ENCODE measurements at regions not wholly inside any gene's neighbourhood (a gene's known extent, or its start where the extent isn't known, plus 50 kb on each side); places are given as distances from the start of the nearest gene placed in this dataset.

GRCh38 chr16:22979038-22979437 lies 165.1 kb downstream of the HS3ST2 start:
- H3K4me3 Mint-ChIP-seq = no peak overlapping the region
- ChIA-PET CTCF (ENCODE audit: partially characterized antibody) (no interaction called here), POLR2A (ENCODE audit: partially characterized antibody) (no interaction called here)
- H3K27me3 Mint-ChIP-seq = peaks cover 10 to 20% of the 10 kb centered on the region in 2 donors
- H3K4me1 ChIP-seq (ENCODE audit: insufficient read depth, low read length) = no peaks in the 10 kb centered on the region
- no peak for DNase-seq
- intact Hi-C loops (cut with micrococcal nuclease) = no loop called here
- no peak overlapping the region for H3K27ac ChIP-seq (ENCODE audit: low read depth, low read length)
- peaks cover 0 to 26% (median 21%) of the 10 kb centered on the region in 8 donors for H3K9me3 Mint-ChIP-seq
- peaks cover 0 to 3% of the 10 kb centered on the region in 2 donors for H3K9me3 ChIP-seq (ENCODE audit: control insufficient read depth in 1 of 2, low read length in 2 of 2)
- no peak overlapping the region for H3K4me3 ChIP-seq (ENCODE audit: low read length in 2 of 2)
- H3K27me3 ChIP-seq (ENCODE audit: insufficient read depth, low read length) = no peaks in the 10 kb centered on the region
- no peak overlapping the region for H3K27ac Mint-ChIP-seq
- peaks cover 0 to 2% of the 10 kb centered on the region in 2 donors for H3K36me3 Mint-ChIP-seq
- H3K4me1 Mint-ChIP-seq = no peaks in the 10 kb centered on the region
- no peaks in the 10 kb centered on the region for H3K36me3 ChIP-seq (ENCODE audit: insufficient read depth, low read length)

- ChIA-PET POLR2A (ENCODE audit: partially characterized antibody) (no interaction called here), CTCF (ENCODE audit: partially characterized antibody) (no interaction called here)
- Histone ChIP-seq H3K4me3 (ENCODE audit: low read length in 2 of 2) (no peak overlapping the region), H3K9me3 (ENCODE audit: control insufficient read depth in 1 of 2, low read length in 2 of 2) (no peaks in the 10 kb centered on the region), H3K27me3 (ENCODE audit: insufficient read depth, low read length) (no peaks in the 10 kb centered on the region), H3K4me1 (ENCODE audit: insufficient read depth, low read length) (no peaks in the 10 kb centered on the region), H3K27ac (ENCODE audit: low read depth, low read length) (no peak overlapping the region), H3K36me3 (ENCODE audit: insufficient read depth, low read length) (no peaks in the 10 kb centered on the region)
- no peaks in the 10 kb centered on the region for H3K4me1 Mint-ChIP-seq
- peaks cover 17 to 24% of the 10 kb centered on the region in 2 donors for H3K27me3 Mint-ChIP-seq
- H3K36me3 Mint-ChIP-seq = no peaks in the 10 kb centered on the region
- intact Hi-C loops (cut with micrococcal nuclease) = no loop called here
- no peak overlapping the region for H3K27ac Mint-ChIP-seq
- H3K4me3 Mint-ChIP-seq = no peak overlapping the region
- peaks cover 0 to 11% (median 7%) of the 10 kb centered on the region in 8 donors for H3K9me3 Mint-ChIP-seq
- no peak for DNase-seq
These were observed 163.3 kb downstream of the HS3ST2 start for GRCh38 chr16:22977294-22977697.

- ChIA-PET POLR2A (ENCODE audit: partially characterized antibody) (no interaction called here), CTCF (ENCODE audit: partially characterized antibody) (no interaction called here)
- no peaks in the 10 kb centered on the region for H3K4me1 Mint-ChIP-seq
- no peak overlapping the region for H3K27ac Mint-ChIP-seq
- H3K4me3 Mint-ChIP-seq = no peak overlapping the region
- no peaks in the 10 kb centered on the region for H3K9me3 Mint-ChIP-seq
- no peak for DNase-seq
- H3K36me3 Mint-ChIP-seq = no peaks in the 10 kb centered on the region
- Histone ChIP-seq H3K27me3 (ENCODE audit: insufficient read depth, low read length) (no peaks in the 10 kb centered on the region), H3K9me3 (ENCODE audit: control insufficient read depth in 1 of 2, low read length in 2 of 2) (no peaks in the 10 kb centered on the region), H3K4me1 (ENCODE audit: insufficient read depth, low read length) (no peaks in the 10 kb centered on the region), H3K27ac (ENCODE audit: low read depth, low read length) (no peak overlapping the region), H3K36me3 (ENCODE audit: insufficient read depth, low read length) (no peaks in the 10 kb centered on the region), H3K4me3 (ENCODE audit: low read length in 2 of 2) (no peak overlapping the region)
- H3K27me3 Mint-ChIP-seq = peaks cover 19 to 30% of the 10 kb centered on the region in 2 donors
- intact Hi-C loops (cut with micrococcal nuclease) = no loop called here
These were observed 159.6 kb downstream of the HS3ST2 start for GRCh38 chr16:22973522-22973921.

- POLR2A ChIA-PET (ENCODE audit: partially characterized antibody) = no interaction called here
- CTCF ChIA-PET (ENCODE audit: partially characterized antibody) = no interaction called here
- Histone ChIP-seq H3K9me3 (ENCODE audit: control insufficient read depth in 1 of 2, low read length in 2 of 2) (no peaks in the 10 kb centered on the region), H3K27ac (ENCODE audit: low read depth, low read length) (no peak overlapping the region), H3K4me3 (ENCODE audit: low read length in 2 of 2) (no peak overlapping the region), H3K27me3 (ENCODE audit: insufficient read depth, low read length) (no peaks in the 10 kb centered on the region), H3K36me3 (ENCODE audit: insufficient read depth, low read length) (no peaks in the 10 kb centered on the region), H3K4me1 (ENCODE audit: insufficient read depth, low read length) (no peaks in the 10 kb centered on the region)
- H3K36me3 Mint-ChIP-seq = no peaks in the 10 kb centered on the region
- no peak overlapping the region for H3K4me3 Mint-ChIP-seq
- intact Hi-C loops (cut with micrococcal nuclease) = no loop called here
- H3K27me3 Mint-ChIP-seq = peaks cover 20 to 26% of the 10 kb centered on the region in 2 donors
- DNase-seq = no peak
- H3K9me3 Mint-ChIP-seq = peaks cover 0 to 3% (median 0%) of the 10 kb centered on the region in 8 donors
- no peak overlapping the region for H3K27ac Mint-ChIP-seq
- no peaks in the 10 kb centered on the region for H3K4me1 Mint-ChIP-seq
These were observed 157.5 kb downstream of the HS3ST2 start for GRCh38 chr16:22971346-22971924.

- Mint-ChIP-seq H3K4me3 (no peak overlapping the region), H3K27ac (no peak overlapping the region), H3K9me3 (peaks cover 0 to 3% (median 0%) of the 10 kb centered on the region in 8 donors), H3K4me1 (no peaks in the 10 kb centered on the region), H3K36me3 (no peaks in the 10 kb centered on the region), H3K27me3 (peaks cover 18 to 30% of the 10 kb centered on the region in 2 donors)
- Histone ChIP-seq H3K4me3 (ENCODE audit: low read length in 2 of 2) (no peak overlapping the region), H3K27me3 (ENCODE audit: insufficient read depth, low read length) (no peaks in the 10 kb centered on the region), H3K36me3 (ENCODE audit: insufficient read depth, low read length) (no peaks in the 10 kb centered on the region), H3K27ac (ENCODE audit: low read depth, low read length) (no peak overlapping the region), H3K9me3 (ENCODE audit: control insufficient read depth in 1 of 2, low read length in 2 of 2) (no peaks in the 10 kb centered on the region), H3K4me1 (ENCODE audit: insufficient read depth, low read length) (no peaks in the 10 kb centered on the region)
- ChIA-PET CTCF (ENCODE audit: partially characterized antibody) (no interaction called here), POLR2A (ENCODE audit: partially characterized antibody) (no interaction called here)
- intact Hi-C loops (cut with micrococcal nuclease) = no loop called here
- no peak for DNase-seq
These were observed 156.4 kb downstream of the HS3ST2 start for GRCh38 chr16:22970209-22970865.

- Histone ChIP-seq H3K9me3 (ENCODE audit: control insufficient read depth in 1 of 2, low read length in 2 of 2) (no peaks in the 10 kb centered on the region), H3K27me3 (ENCODE audit: insufficient read depth, low read length) (no peaks in the 10 kb centered on the region), H3K4me3 (ENCODE audit: low read length in 2 of 2) (no peak overlapping the region), H3K27ac (ENCODE audit: low read depth, low read length) (no peak overlapping the region), H3K4me1 (ENCODE audit: insufficient read depth, low read length) (no peaks in the 10 kb centered on the region), H3K36me3 (ENCODE audit: insufficient read depth, low read length) (no peaks in the 10 kb centered on the region)
- POLR2A ChIA-PET (ENCODE audit: partially characterized antibody) = no interaction called here
- Mint-ChIP-seq H3K4me3 (no peak overlapping the region), H3K4me1 (no peaks in the 10 kb centered on the region), H3K9me3 (peaks cover 0 to 3% (median 0%) of the 10 kb centered on the region in 8 donors), H3K36me3 (no peaks in the 10 kb centered on the region), H3K27ac (no peak overlapping the region), H3K27me3 (peaks cover 21 to 32% of the 10 kb centered on the region in 2 donors)
- no peak for DNase-seq
- CTCF ChIA-PET (ENCODE audit: partially characterized antibody) = no interaction called here
- intact Hi-C loops (cut with micrococcal nuclease) = no loop called here
These were observed 155.6 kb downstream of the HS3ST2 start for GRCh38 chr16:22969567-22969966.

GRCh38 chr16:22968931-22969330 lies 155.0 kb downstream of the HS3ST2 start:
- ChIA-PET POLR2A (ENCODE audit: partially characterized antibody) (no interaction called here), CTCF (ENCODE audit: partially characterized antibody) (no interaction called here)
- H3K4me3 ChIP-seq (ENCODE audit: low read length in 2 of 2) = no peak overlapping the region
- peaks cover 21 to 29% of the 10 kb centered on the region in 2 donors for H3K27me3 Mint-ChIP-seq
- H3K4me1 Mint-ChIP-seq = no peaks in the 10 kb centered on the region
- H3K4me3 Mint-ChIP-seq = no peak overlapping the region
- H3K27ac Mint-ChIP-seq = no peak overlapping the region
- H3K36me3 ChIP-seq (ENCODE audit: insufficient read depth, low read length) = no peaks in the 10 kb centered on the region
- no peaks in the 10 kb centered on the region for H3K4me1 ChIP-seq (ENCODE audit: insufficient read depth, low read length)
- H3K27me3 ChIP-seq (ENCODE audit: insufficient read depth, low read length) = no peaks in the 10 kb centered on the region
- H3K36me3 Mint-ChIP-seq = no peaks in the 10 kb centered on the region
- H3K9me3 ChIP-seq (ENCODE audit: control insufficient read depth in 1 of 2, low read length in 2 of 2) = no peaks in the 10 kb centered on the region
- peaks cover 0 to 3% (median 0%) of the 10 kb centered on the region in 8 donors for H3K9me3 Mint-ChIP-seq
- no peak overlapping the region for H3K27ac ChIP-seq (ENCODE audit: low read depth, low read length)
- intact Hi-C loops (cut with micrococcal nuclease) = no loop called here
- no peak for DNase-seq

Data from CD4-positive, alpha-beta memory T cell (primary cell).